ENCODE measurements at regions not wholly inside any gene's neighbourhood (a gene's known extent, or its start where the extent isn't known, plus 50 kb on each side); places are given as distances from the start of the nearest gene placed in this dataset.
"Not testable (repeated sequence)": the region's sequence is repeated elsewhere in the genome, so short reads cannot be mapped to it uniquely, and the experiment has no call there.

DNA sequence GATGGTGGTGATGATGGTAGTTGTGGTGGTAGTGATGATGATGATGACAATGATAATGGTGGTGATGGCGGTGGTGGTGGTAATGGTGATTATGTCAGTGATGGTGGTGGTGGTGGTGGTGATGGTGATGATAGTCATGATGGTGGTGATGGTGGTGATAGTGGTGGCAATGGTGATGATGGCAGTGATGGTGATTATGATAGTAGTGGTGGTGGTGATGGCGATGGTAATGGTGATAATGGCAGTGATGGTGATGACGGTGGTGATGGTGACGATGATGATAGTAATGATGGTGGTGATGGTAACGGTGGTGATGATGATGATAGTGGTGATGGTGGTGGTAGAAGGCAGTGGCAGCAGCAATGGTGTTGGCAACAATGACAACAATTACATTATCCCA is 55.3 kb downstream of the RBFOX3 start:
- DNase-seq (ENCODE audit: low spot score in 2 of 2, unreplicated experiment in 2 of 2), result no peak
- no peaks in the 10 kb centered on the region for H3K36me3 Mint-ChIP-seq
- H3K4me1 Mint-ChIP-seq, result no peaks in the 10 kb centered on the region
- H3K9me3 Mint-ChIP-seq, result peaks cover 15% of the 10 kb centered on the region
- H3K4me3 Mint-ChIP-seq, result no peak overlapping the region
- H3K27ac Mint-ChIP-seq, result no peak overlapping the region
- peaks cover 25% of the 10 kb centered on the region for H3K27me3 Mint-ChIP-seq (ENCODE audit: low read depth)
- TF ChIP-seq, protein P1, sequence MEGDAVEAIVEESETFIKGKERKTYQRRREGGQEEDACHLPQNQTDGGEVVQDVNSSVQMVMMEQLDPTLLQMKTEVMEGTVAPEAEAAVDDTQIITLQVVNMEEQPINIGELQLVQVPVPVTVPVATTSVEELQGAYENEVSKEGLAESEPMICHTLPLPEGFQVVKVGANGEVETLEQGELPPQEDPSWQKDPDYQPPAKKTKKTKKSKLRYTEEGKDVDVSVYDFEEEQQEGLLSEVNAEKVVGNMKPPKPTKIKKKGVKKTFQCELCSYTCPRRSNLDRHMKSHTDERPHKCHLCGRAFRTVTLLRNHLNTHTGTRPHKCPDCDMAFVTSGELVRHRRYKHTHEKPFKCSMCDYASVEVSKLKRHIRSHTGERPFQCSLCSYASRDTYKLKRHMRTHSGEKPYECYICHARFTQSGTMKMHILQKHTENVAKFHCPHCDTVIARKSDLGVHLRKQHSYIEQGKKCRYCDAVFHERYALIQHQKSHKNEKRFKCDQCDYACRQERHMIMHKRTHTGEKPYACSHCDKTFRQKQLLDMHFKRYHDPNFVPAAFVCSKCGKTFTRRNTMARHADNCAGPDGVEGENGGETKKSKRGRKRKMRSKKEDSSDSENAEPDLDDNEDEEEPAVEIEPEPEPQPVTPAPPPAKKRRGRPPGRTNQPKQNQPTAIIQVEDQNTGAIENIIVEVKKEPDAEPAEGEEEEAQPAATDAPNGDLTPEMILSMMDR (IDR thresholded peaks at IDR 0.05; ENCODE audit: unreplicated experiment), result no peak

DNA sequence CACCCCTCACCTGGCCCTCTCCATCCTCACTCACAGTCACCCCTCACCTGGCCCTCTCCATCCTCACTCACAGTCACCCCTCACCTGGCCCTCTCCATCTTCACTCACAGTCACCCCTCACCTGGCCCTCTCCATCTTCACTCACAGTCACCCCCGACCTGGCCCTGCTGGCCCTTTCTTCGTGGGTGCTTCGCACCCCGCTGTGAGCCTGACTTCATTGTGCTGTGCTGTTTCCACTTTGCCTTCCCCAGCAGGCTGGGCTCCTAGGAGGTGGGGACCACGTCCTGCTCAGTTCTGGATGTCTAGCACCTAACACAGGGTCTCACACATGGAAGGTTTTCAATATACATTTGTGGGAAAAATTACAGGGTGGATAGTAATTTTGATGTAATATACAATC is 56.5 kb downstream of the RBFOX3 start:
- H3K36me3 Mint-ChIP-seq; DNase-seq (ENCODE audit: low spot score in 2 of 2, unreplicated experiment in 2 of 2); H3K4me1 Mint-ChIP-seq; H3K27ac Mint-ChIP-seq; H3K4me3 Mint-ChIP-seq: not testable (repeated sequence)
- peaks cover 15% of the 10 kb centered on the region for H3K9me3 Mint-ChIP-seq
- peaks cover 31% of the 10 kb centered on the region for H3K27me3 Mint-ChIP-seq (ENCODE audit: low read depth)

DNA sequence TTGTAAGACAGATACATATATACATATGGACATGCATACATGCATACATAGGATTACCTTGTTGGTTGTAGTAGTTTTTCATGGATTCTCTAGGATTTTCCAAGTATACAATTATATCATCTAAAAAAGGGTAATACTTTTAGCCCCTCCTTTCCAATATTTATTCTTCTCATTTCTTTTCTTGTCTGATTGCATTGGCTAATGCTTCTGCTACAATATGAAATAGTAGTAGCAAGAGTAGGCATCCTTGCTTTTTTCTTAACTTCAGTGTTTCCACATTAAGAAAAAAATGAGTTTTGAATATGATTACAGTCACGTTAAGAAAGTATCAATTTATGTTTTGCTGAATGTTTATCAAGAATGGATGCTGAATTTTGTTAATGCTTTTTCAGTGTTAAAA is 58.0 kb downstream of the RBFOX3 start:
- no peak for DNase-seq (ENCODE audit: low spot score in 2 of 2, unreplicated experiment in 2 of 2)
- Mint-ChIP-seq H3K4me3 (no peak overlapping the region), H3K27me3 (ENCODE audit: low read depth) (peaks cover 32% of the 10 kb centered on the region), H3K9me3 (peaks cover 15% of the 10 kb centered on the region), H3K36me3 (no peaks in the 10 kb centered on the region), H3K4me1 (no peaks in the 10 kb centered on the region), H3K27ac (no peak overlapping the region)
- TF ChIP-seq, protein P1 (IDR thresholded peaks at IDR 0.05; ENCODE audit: unreplicated experiment), result no peak

DNA sequence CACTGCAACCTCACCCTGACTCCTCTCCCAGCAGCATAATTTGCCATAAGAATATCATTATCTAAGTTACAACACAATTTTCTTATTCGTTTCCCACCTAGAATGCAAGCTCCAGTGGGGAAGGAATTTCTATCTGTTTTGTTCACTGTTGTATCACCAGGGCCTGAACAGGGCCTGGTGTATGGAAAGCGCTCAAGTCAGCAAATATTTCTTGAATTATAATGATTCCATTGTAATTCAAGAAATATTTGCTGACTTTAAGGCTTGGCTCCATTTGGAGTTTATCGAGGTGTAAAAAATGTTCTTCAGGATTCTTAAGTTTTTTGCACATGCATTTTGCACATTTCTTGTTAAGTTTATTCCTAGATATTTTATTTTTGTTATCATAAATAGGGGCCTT is 58.4 kb downstream of the RBFOX3 start:
- TF ChIP-seq, protein P1 (IDR thresholded peaks at IDR 0.05; ENCODE audit: unreplicated experiment), result no peak
- no peak overlapping the region for H3K4me3 Mint-ChIP-seq
- H3K36me3 Mint-ChIP-seq, result no peaks in the 10 kb centered on the region

DNA sequence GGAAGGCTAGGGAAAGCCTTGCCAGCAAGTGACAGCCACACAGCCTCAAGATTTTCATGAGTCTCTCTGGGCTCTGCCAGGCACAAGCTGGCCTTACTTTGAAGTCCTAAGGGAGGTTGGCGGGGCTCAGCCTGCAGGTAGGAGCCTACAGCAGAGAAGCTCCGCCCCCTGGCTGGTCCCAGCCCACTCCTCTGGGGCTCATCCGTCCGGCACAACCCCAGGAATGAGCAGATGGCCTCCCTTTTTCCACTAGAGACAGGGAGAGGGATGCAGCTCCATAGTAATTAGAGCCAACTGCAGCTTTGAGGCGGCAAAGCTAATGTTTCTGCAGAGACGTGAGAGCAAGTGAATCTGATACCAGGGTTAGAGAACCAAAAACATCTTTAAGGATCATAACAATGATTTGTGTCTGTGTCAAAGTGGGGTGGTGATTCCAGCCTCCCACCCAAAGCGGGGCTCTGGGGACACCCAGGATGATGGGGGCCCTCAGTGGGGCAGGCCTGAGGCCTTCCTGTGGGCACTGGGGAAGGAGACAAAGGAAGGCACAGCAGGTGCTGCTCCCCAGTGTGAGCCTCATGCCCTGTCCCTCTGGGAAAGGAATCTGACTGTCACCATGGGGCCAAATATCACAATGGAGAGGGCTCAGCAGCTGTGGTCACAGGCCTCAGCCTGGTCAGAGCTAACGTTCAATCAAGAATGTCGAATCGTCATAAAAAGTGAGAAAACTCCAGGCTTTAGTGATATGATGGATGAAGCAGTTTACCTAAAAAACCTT is 61.5 kb downstream of the RBFOX3 start:
- Mint-ChIP-seq H3K9me3 (peaks cover 4% of the 10 kb centered on the region), H3K36me3 (no peaks in the 10 kb centered on the region), H3K27me3 (ENCODE audit: low read depth) (peaks cover 57% of the 10 kb centered on the region), H3K4me1 (no peaks in the 10 kb centered on the region), H3K27ac (no peak overlapping the region), H3K4me3 (no peak overlapping the region)
- TF ChIP-seq, protein P1 (IDR thresholded peaks at IDR 0.05; ENCODE audit: unreplicated experiment), result no peak
- DNase-seq (ENCODE audit: low spot score in 2 of 2, unreplicated experiment in 2 of 2), result no peak

More for the DNA sequence above, 58.4 kb downstream of the RBFOX3 start:
- Mint-ChIP-seq H3K4me1 (no peaks in the 10 kb centered on the region), H3K27ac (no peak overlapping the region), H3K27me3 (ENCODE audit: low read depth) (peaks cover 32% of the 10 kb centered on the region), H3K9me3 (peaks cover 15% of the 10 kb centered on the region)
- DNase-seq (ENCODE audit: low spot score in 2 of 2, unreplicated experiment in 2 of 2), result no peak

DNA sequence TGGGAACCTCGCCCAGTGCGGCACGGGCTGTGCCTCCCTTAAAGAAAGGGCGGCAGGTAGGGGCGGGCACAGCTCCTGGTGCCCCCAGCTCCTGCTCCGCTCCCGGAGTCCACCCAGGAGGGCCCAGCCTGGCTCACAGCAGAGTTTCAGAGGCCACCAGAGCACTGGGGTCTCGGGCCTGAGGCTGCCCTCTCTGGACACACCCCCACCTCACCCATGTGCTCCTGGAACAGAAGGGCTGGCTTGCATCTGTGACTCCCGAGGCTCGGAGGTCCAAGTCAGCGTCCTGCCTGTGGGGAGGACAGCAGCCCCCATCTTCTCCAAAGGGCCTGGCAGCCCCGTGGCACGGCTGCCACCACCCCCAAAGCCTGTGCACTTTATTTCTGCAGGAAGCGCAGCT is 62.7 kb downstream of the RBFOX3 start:
- DNase-seq (ENCODE audit: low spot score in 2 of 2, unreplicated experiment in 2 of 2), result no peak
- no peaks in the 10 kb centered on the region for H3K36me3 Mint-ChIP-seq
- H3K4me3 Mint-ChIP-seq, result no peak overlapping the region
- TF ChIP-seq, protein P1 (IDR thresholded peaks at IDR 0.05; ENCODE audit: unreplicated experiment), result no peak
- no peak overlapping the region for H3K27ac Mint-ChIP-seq
- peaks cover 3% of the 10 kb centered on the region for H3K4me1 Mint-ChIP-seq
- no peaks in the 10 kb centered on the region for H3K9me3 Mint-ChIP-seq
- peaks cover 67% of the 10 kb centered on the region for H3K27me3 Mint-ChIP-seq (ENCODE audit: low read depth)
